A549 (cell line): ENCODE measurements at regions not wholly inside any gene's neighbourhood (a gene's known extent, or its start where the extent isn't known, plus 50 kb on each side); places are given as distances from the start of the nearest gene placed in this dataset.

Experiments used
- ATAC-seq, 2 experiments: fragments of 200-7000 bp in 1 of 2; fragments of >200 bp in 1 of 2; cut with Nextera tagmentation in 1 of 2; cut with Tn5 transposase in 1 of 2; 3 replicates each; pipeline versions ENCODE4 v1.8.0 to v1.9.1; 2018 to 2020; ENCODE audit warnings: mild to moderate bottlenecking in 1 of 2, moderate library complexity in 1 of 2
- CTCF ChIA-PET: fragments of 300-600 bp; sonication (Branson Sonifier 250); formaldehyde crosslinking; extraction: SDS; loops from one replicate; lab custom pipeline; 2021; ENCODE audit warnings: antibody characterized with exemption, inconsistent platforms; lab: Yijun Ruan, JAX
- POLR2A ChIA-PET: fragments of 350-600 bp; formaldehyde crosslinking; extraction: SDS; loops from one replicate; lab custom pipeline; 2021; ENCODE audit warnings: antibody characterized with exemption, inconsistent platforms; lab: Yijun Ruan, JAX
- DNase-seq, 2 experiments: peaks; one replicate each; pipeline versions ENCODE4 v3.0.0 to v3.0.0-alpha.2; 2011 to 2016; ENCODE audit warnings: low read depth in 1 of 2, low spot score in 1 of 2
- FAIRE-seq: peaks from 2 replicates; lab custom pipeline; 2011; peaks lifted over from hg19 to GRCh38; lab: Jason Lieb, UNC
- H3K27ac ChIP-seq, 2 experiments: fragments of >200 bp; sonication (Bioruptor Twin); formaldehyde crosslinking; 3 replicates each; pipeline ENCODE4 v1.5.1; 2016 to 2017
- H3K4me1 ChIP-seq: fragments of >200 bp; sonication (Bioruptor Twin); formaldehyde crosslinking; 3 replicates; pipeline ENCODE4 v1.6.1; 2016
- H3K4me2 ChIP-seq: fragments of >200 bp; sonication (Bioruptor Twin); formaldehyde crosslinking; 3 replicates; pipeline ENCODE4 v1.6.1; 2016
- H3K4me3 ChIP-seq: fragments of >200 bp; sonication (Bioruptor Twin); formaldehyde crosslinking; 3 replicates; pipeline ENCODE4 v1.5.1; 2016
- H3K9me3 ChIP-seq: fragments of >200 bp; sonication (Bioruptor Twin); formaldehyde crosslinking; 3 replicates; pipeline ENCODE4 v1.6.1; 2016
- CEBPB ChIP-seq, 2 experiments: fragments of >200 bp in 1 of 2; sonication (Bioruptor Twin) in 1 of 2; formaldehyde crosslinking in 1 of 2; IDR thresholded peaks; 2 replicates each; pipeline ENCODE4 v1.6.1; 2012 to 2016
- CTCF ChIP-seq: fragments of >200 bp; sonication (Bioruptor Twin); formaldehyde crosslinking; IDR thresholded peaks from 3 replicates; pipeline ENCODE4 v1.5.1; 2016
- HMGXB4 ChIP-seq: fragments of 250-450 bp; sonication (Bioruptor Pico); IDR thresholded peaks from 2 replicates; pipeline ENCODE4 v1.5.0; 2021; ENCODE audit warnings: mild to moderate bottlenecking, moderate library complexity, borderline replicate concordance
- HOXA7 ChIP-seq: fragments of 250-450 bp; sonication (Bioruptor Pico); IDR thresholded peaks from 2 replicates; pipeline ENCODE4 v1.5.0; 2020; ENCODE audit warnings: mild to moderate bottlenecking, moderate library complexity
- HOXB5 ChIP-seq: fragments of 250-450 bp; sonication (Bioruptor Pico); IDR thresholded peaks from 2 replicates; pipeline ENCODE4 v1.5.0; 2020; ENCODE audit warnings: mild to moderate bottlenecking, moderate library complexity
- KDM1A ChIP-seq: fragments of 200-600 bp; sonication (generic); IDR thresholded peaks from 2 replicates; pipeline ENCODE4 v1.6.1; 2016; ENCODE audit warnings: low read depth, mild to moderate bottlenecking
- KDM5A ChIP-seq: fragments of 200-600 bp; sonication (generic); IDR thresholded peaks from 2 replicates; pipeline ENCODE4 v1.6.1; 2016; ENCODE audit warnings: antibody characterized with exemption, mild to moderate bottlenecking
- RAD21 ChIP-seq, 2 experiments: fragments of >200 bp in 1 of 2; sonication (Bioruptor Twin) in 1 of 2; formaldehyde crosslinking in 1 of 2; IDR thresholded peaks in 1 of 2; conservative IDR thresholded peaks in 1 of 2; 2 replicates in 1 of 2; 3 replicates in 1 of 2; pipeline ENCODE4 v1.6.1; 2012 to 2018; ENCODE audit warnings: inconsistent platforms in 1 of 2
- REST ChIP-seq: fragments of 200-600 bp; sonication (generic); IDR thresholded peaks from 2 replicates; pipeline ENCODE4 v1.6.1; 2016; ENCODE audit warnings: antibody characterized with exemption, mild to moderate bottlenecking, moderate library complexity
- SMC3 ChIP-seq: fragments of >200 bp; sonication (Bioruptor Twin); formaldehyde crosslinking; IDR thresholded peaks from 3 replicates; pipeline ENCODE4 v1.6.1; 2018; ENCODE audit warnings: inconsistent platforms
- ZSCAN20 ChIP-seq: fragments of 250-450 bp; sonication (Bioruptor Pico); IDR thresholded peaks from 2 replicates; pipeline ENCODE4 v1.8.0; 2022; ENCODE audit warnings: mild to moderate bottlenecking, moderate library complexity
- WGBS: methylation state at CpG from one replicate; pipeline ENCODE4 v1.1.6; 2017; ENCODE audit errors: missing lambda C conversion rate; 5-methylcytosine and 5-hydroxymethylcytosine counted together
- TF ChIP-seq, protein P1 (sequence below): fragments of 450-650 bp; IDR thresholded peaks from 2 replicates; pipeline ENCODE4 v1.6.1; 2014; ENCODE audit warnings: antibody characterized with exemption

- 64% methylated on average over 1 of the region's 1 CpG for WGBS
- CTCF ChIA-PET, result no interaction called here
- Histone ChIP-seq H3K4me1 (no peaks in the 10 kb centered on the region), H3K27ac (no peak overlapping the region), H3K4me2 (no peak overlapping the region), H3K9me3 (no peaks in the 10 kb centered on the region), H3K4me3 (no peak overlapping the region)
- POLR2A ChIA-PET, result no interaction called here
- TF ChIP-seq ZSCAN20 (CRISPR knock-in tag) (no peak), HOXA7 (CRISPR knock-in tag) (no peak), REST (no peak), HMGXB4 (CRISPR knock-in tag) (no peak), CEBPB (IDR thresholded peaks at IDR 0.05) (no peak)
- TF ChIP-seq, protein P1, sequence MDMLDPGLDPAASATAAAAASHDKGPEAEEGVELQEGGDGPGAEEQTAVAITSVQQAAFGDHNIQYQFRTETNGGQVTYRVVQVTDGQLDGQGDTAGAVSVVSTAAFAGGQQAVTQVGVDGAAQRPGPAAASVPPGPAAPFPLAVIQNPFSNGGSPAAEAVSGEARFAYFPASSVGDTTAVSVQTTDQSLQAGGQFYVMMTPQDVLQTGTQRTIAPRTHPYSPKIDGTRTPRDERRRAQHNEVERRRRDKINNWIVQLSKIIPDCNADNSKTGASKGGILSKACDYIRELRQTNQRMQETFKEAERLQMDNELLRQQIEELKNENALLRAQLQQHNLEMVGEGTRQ, result no peak
- FAIRE-seq (no peak), DNase-seq (no peak), ATAC-seq (no peak)
These were observed 111.2 kb upstream of the SETBP1 start for GRCh38 chr18:44569391-44570055.

- FAIRE-seq (no peak), ATAC-seq (no peak), DNase-seq (peak; percentile 6 to 26)
- Histone ChIP-seq H3K9me3 (no peaks in the 10 kb centered on the region), H3K27ac (no peak overlapping the region), H3K4me3 (no peak overlapping the region), H3K4me2 (no peak overlapping the region), H3K4me1 (no peaks in the 10 kb centered on the region)
- 65% methylated on average over 9 of the region's 9 CpGs for WGBS
- TF ChIP-seq SMC3, result 0 out of 3 replicates have a peak, but pooled peaks have one; percentile 22
- TF ChIP-seq KDM1A, result no peak
- TF ChIP-seq HOXB5 (CRISPR knock-in tag), result no peak
- peak; percentile 27; the same call in 1 of the 3 replicates for TF ChIP-seq CTCF
- TF ChIP-seq KDM5A, result no peak
- TF ChIP-seq RAD21 (conservative IDR thresholded peaks at IDR 0.05 in 1 of 2, IDR thresholded peaks at IDR 0.05 in 1 of 2), result peak; percentile 43 to 50; a peak in 4 of 5 replicates
- POLR2A ChIA-PET, result no interaction called here
- CTCF ChIA-PET, result no interaction called here
These were observed 101.5 kb upstream of the SETBP1 start for GRCh38 chr18:44579028-44579702.
